ENCODE measurements at regions not wholly inside any gene's neighbourhood (a gene's known extent, or its start where the extent isn't known, plus 50 kb on each side); places are given as distances from the start of the nearest gene placed in this dataset.

DNA sequence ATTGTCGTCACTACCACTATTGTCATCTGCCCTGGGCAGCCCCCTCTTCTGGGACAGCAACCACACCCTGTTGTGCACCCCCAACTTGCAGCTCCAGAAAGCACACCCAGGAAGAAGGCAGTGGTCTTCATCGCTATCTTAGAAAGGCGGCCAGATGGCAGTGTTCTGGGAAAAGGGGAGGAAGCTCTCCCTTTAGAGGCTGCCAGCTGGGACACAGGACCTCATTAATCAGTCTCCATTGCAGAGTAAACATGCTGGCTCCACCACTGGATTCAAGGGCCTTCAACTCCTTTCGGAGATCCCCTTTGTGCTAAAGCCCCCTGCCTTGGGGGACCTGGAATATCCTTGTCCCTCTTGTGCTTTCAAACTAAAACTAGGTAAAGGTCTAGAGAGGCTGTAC lies 199.3 kb upstream of the LINGO1 start:
- TF ChIP-seq CTCF (IDR thresholded peaks at IDR 0.05) (no peak), EZH2 (IDR thresholded peaks at IDR 0.05; ENCODE audit: borderline replicate concordance, insufficient read depth, low read depth, low read length, poor library complexity, severe bottlenecking) (no peak)

Data from B cell (primary cell).